ENCODE measurements at regions not wholly inside any gene's neighbourhood (a gene's known extent, or its start where the extent isn't known, plus 50 kb on each side); places are given as distances from the start of the nearest gene placed in this dataset.
A peak's percentile ranks its signal among the peaks of the same experiment; 100 is the strongest.

GRCh38 chr1:29698626-29699025 is 462.3 kb downstream of the PTPRU start:
- Mint-ChIP-seq H3K27me3 (ENCODE audit: insufficient read depth) (peaks cover 12% of the 10 kb centered on the region), H3K4me3 (no peak overlapping the region), H3K9me3 (no peaks in the 10 kb centered on the region), H3K36me3 (ENCODE audit: low read depth) (no peaks in the 10 kb centered on the region), H3K27ac (no peak overlapping the region), H3K4me1 (ENCODE audit: low read depth) (peaks cover 6% of the 10 kb centered on the region; the same call in 1 of the 2 replicates)
- TF ChIP-seq CTCF (IDR thresholded peaks at IDR 0.05) = no peak
- no peak for DNase-seq

- no peaks in the 10 kb centered on the region for H3K36me3 Mint-ChIP-seq (ENCODE audit: low read depth)
- peak; percentile 67 for DNase-seq
- no peaks in the 10 kb centered on the region for H3K9me3 Mint-ChIP-seq
- H3K27me3 Mint-ChIP-seq (ENCODE audit: insufficient read depth) = peaks cover 12% of the 10 kb centered on the region
- TF ChIP-seq CTCF (IDR thresholded peaks at IDR 0.05) = peak; percentile 79
- H3K4me1 Mint-ChIP-seq (ENCODE audit: low read depth) = peaks cover 6% of the 10 kb centered on the region; the same call in 1 of the 2 replicates
- H3K4me3 Mint-ChIP-seq = no peak overlapping the region
- no peak overlapping the region for H3K27ac Mint-ChIP-seq
These were observed 461.7 kb downstream of the PTPRU start for GRCh38 chr1:29698033-29698432.

GRCh38 chr1:29697391-29697780 is 461.1 kb downstream of the PTPRU start:
- no peak for DNase-seq

GRCh38 chr1:29696656-29697390 is 460.5 kb downstream of the PTPRU start:
- Mint-ChIP-seq H3K36me3 (ENCODE audit: low read depth) (no peaks in the 10 kb centered on the region), H3K4me1 (ENCODE audit: low read depth) (peaks cover 6% of the 10 kb centered on the region; the same call in 1 of the 2 replicates), H3K27ac (no peak overlapping the region), H3K4me3 (no peak overlapping the region), H3K9me3 (no peaks in the 10 kb centered on the region), H3K27me3 (ENCODE audit: insufficient read depth) (peaks cover 7% of the 10 kb centered on the region)
- no peak for TF ChIP-seq CTCF (IDR thresholded peaks at IDR 0.05)
- no peak for DNase-seq

More at GRCh38 chr1:29697391-29697780, 461.1 kb downstream of the PTPRU start:
- peaks cover 7% of the 10 kb centered on the region for H3K27me3 Mint-ChIP-seq (ENCODE audit: insufficient read depth)
- H3K27ac Mint-ChIP-seq = no peak overlapping the region
- TF ChIP-seq CTCF (IDR thresholded peaks at IDR 0.05) = no peak
- no peak overlapping the region for H3K4me3 Mint-ChIP-seq
- no peaks in the 10 kb centered on the region for H3K36me3 Mint-ChIP-seq (ENCODE audit: low read depth)
- peaks cover 6% of the 10 kb centered on the region; the same call in 1 of the 2 replicates for H3K4me1 Mint-ChIP-seq (ENCODE audit: low read depth)
- no peaks in the 10 kb centered on the region for H3K9me3 Mint-ChIP-seq

GRCh38 chr1:29695803-29696202 is 459.5 kb downstream of the PTPRU start:
- Mint-ChIP-seq H3K27me3 (ENCODE audit: insufficient read depth) (peaks cover 7% of the 10 kb centered on the region), H3K9me3 (no peaks in the 10 kb centered on the region), H3K4me3 (no peak overlapping the region), H3K27ac (no peak overlapping the region), H3K36me3 (ENCODE audit: low read depth) (no peaks in the 10 kb centered on the region), H3K4me1 (ENCODE audit: low read depth) (peaks cover 6% of the 10 kb centered on the region; the same call in 1 of the 2 replicates)
- TF ChIP-seq CTCF (IDR thresholded peaks at IDR 0.05) = no peak
- no peak for DNase-seq

Data from HFFc6 (cell line).